ENCODE measurements at regions not wholly inside any gene's neighbourhood (a gene's known extent, or its start where the extent isn't known, plus 50 kb on each side); places are given as distances from the start of the nearest gene placed in this dataset.
"Not testable (repeated sequence)": the region's sequence is repeated elsewhere in the genome, so short reads cannot be mapped to it uniquely, and the experiment has no call there.

DNA sequence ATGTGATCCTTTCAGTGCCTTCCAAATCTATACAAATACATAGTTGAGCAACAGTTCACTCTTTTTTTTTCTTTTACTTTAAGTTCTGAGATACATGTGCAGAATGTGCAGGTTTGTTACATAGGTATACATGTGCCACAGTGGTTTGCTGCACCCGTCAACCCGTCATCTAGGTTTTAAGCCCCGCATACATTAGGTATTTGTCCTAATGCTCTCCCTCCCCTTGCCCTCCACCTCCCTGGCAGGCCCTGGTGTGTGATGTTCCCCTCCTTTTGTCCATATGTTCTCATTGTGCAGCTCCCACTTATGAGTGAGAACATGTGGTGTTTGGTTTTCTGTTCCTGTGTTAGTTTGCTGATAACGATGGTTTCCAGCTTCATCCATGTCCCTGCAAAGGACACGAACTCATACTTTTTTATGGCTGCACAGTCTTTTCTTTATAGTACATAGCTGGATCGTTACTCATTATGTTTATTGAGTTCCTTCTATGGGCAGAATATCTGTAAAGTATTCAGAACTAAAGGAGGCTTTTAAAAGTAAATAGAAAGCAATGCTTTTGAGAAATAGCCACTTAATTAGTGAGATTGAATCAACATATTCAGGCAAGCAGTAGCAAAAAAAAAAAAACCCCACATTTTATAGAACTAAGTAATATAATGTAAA is 131.6 kb upstream of the POT1 start:
- not testable (repeated sequence) for H3K9me2 ChIP-seq (ENCODE audit: insufficient read depth); H4K20me1 ChIP-seq (replicated peaks; ENCODE audit: insufficient read depth); H3K27me3 ChIP-seq (ENCODE audit: insufficient read depth); H3K27ac ChIP-seq (ENCODE audit: low read depth); H3K4me1 ChIP-seq (ENCODE audit: insufficient read depth); H3K27me3 Mint-ChIP-seq (ENCODE audit: insufficient read depth, low read depth, poor library complexity); H3F3A ChIP-seq (replicated peaks; ENCODE audit: low read depth); H3K4me2 ChIP-seq; H3K4me3 ChIP-seq; DNase-seq (ENCODE audit: low spot score); H3K36me3 Mint-ChIP-seq (ENCODE audit: low read depth); H3K4me3 Mint-ChIP-seq; H3K79me2 ChIP-seq (replicated peaks; ENCODE audit: insufficient read depth); H2AFZ ChIP-seq; H3K27ac Mint-ChIP-seq; H3K36me3 ChIP-seq (ENCODE audit: insufficient read depth); ATAC-seq; H3K4me1 Mint-ChIP-seq; H3K9me3 Mint-ChIP-seq

DNA sequence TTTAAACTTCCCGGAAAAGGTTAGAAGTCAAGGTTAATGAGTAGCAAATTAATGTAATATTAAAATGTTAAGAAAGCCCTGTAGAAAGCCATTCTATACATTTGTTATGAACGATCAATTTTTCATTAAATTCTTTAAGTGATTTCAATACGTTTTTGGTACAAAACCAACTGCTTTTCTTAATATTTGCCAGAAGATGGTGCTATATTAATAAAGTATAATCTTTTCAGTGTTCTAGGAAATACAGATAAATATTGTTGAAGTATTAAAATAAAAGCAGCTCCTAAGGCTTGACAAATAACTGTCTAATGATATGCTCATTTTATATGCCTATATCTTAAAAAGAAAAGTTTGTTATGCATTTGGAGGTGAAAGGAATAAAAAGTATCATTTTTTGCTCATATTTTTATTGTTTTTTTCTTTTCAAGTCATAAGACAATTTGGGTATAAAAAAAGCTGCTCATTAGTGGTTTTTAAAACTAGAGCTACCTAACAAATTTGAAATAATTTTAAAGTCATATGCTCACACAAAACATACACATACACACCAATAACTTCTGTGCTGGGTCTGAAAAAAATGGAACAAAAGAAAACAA is 130.3 kb upstream of the POT1 start:
- no peak overlapping the region for H3K4me2 ChIP-seq
- no peak overlapping the region for H3K4me3 Mint-ChIP-seq
- H3K27me3 Mint-ChIP-seq (ENCODE audit: insufficient read depth, low read depth, poor library complexity) = no peaks in the 10 kb centered on the region

More for the DNA sequence above, 130.3 kb upstream of the POT1 start:
- no peaks in the 10 kb centered on the region for H3K36me3 Mint-ChIP-seq (ENCODE audit: low read depth)
- Histone ChIP-seq H3K4me1 (ENCODE audit: insufficient read depth) (no peaks in the 10 kb centered on the region), H3F3A (replicated peaks; ENCODE audit: low read depth) (no peaks in the 10 kb centered on the region), H3K36me3 (ENCODE audit: insufficient read depth) (no peaks in the 10 kb centered on the region), H3K79me2 (replicated peaks; ENCODE audit: insufficient read depth) (no peaks in the 10 kb centered on the region), H4K20me1 (replicated peaks; ENCODE audit: insufficient read depth) (no peaks in the 10 kb centered on the region), H3K4me3 (no peak overlapping the region), H3K9me2 (ENCODE audit: insufficient read depth) (no peaks in the 10 kb centered on the region), H3K27me3 (ENCODE audit: insufficient read depth) (no peaks in the 10 kb centered on the region), H3K27ac (ENCODE audit: low read depth) (no peak overlapping the region), H2AFZ (no peak overlapping the region)
- no peaks in the 10 kb centered on the region for H3K9me3 Mint-ChIP-seq
- H3K4me1 Mint-ChIP-seq = peaks cover 4% of the 10 kb centered on the region; the same call in 2 of the 3 replicates
- DNase-seq (ENCODE audit: low spot score) (no peak), ATAC-seq (no peak)
- no peak overlapping the region for H3K27ac Mint-ChIP-seq
- TF ChIP-seq CREB1 (CRISPR knock-in tag; IDR thresholded peaks at IDR 0.05; ENCODE audit: low read depth) = no peak
- TF ChIP-seq CTCF (conservative IDR thresholded peaks at IDR 0.05; ENCODE audit: low read depth in 2 of 2) = peak in 1 of 2 experiments; percentile 62; a peak in 3 of 4 replicates
- TF ChIP-seq, protein P1, sequence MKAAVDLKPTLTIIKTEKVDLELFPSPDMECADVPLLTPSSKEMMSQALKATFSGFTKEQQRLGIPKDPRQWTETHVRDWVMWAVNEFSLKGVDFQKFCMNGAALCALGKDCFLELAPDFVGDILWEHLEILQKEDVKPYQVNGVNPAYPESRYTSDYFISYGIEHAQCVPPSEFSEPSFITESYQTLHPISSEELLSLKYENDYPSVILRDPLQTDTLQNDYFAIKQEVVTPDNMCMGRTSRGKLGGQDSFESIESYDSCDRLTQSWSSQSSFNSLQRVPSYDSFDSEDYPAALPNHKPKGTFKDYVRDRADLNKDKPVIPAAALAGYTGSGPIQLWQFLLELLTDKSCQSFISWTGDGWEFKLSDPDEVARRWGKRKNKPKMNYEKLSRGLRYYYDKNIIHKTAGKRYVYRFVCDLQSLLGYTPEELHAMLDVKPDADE (IDR thresholded peaks at IDR 0.05) = no peak

Data from GM23338 (cell line).